ENCODE measurements at regions not wholly inside any gene's neighbourhood (a gene's known extent, or its start where the extent isn't known, plus 50 kb on each side); places are given as distances from the start of the nearest gene placed in this dataset.
A peak's percentile ranks its signal among the peaks of the same experiment; 100 is the strongest.

GRCh38 chr16:60203525-60204124 lies 1469.5 kb upstream of the GOT2 start:
- Histone ChIP-seq H3K4me2 (ENCODE audit: control insufficient read depth, insufficient read depth) (no peak overlapping the region), H3K4me3 (no peak overlapping the region), H3K27me3 (replicated peaks in 1 of 2; ENCODE audit: control insufficient read depth in 2 of 2, insufficient read depth in 2 of 2, low read length in 1 of 2) (no peaks in the 10 kb centered on the region), H2AFZ (ENCODE audit: control insufficient read depth, low read depth, low read length) (no peak overlapping the region), H3K36me3 (ENCODE audit: control insufficient read depth in 2 of 2, insufficient read depth in 2 of 2, low read length in 1 of 2) (no peaks in the 10 kb centered on the region), H3K9ac (ENCODE audit: control insufficient read depth, insufficient read depth, low read length) (no peak overlapping the region), H3K79me2 (ENCODE audit: control insufficient read depth, insufficient read depth, low read length) (no peaks in the 10 kb centered on the region), H3K9me3 (replicated peaks; ENCODE audit: control insufficient read depth, insufficient read depth, low read length) (no peaks in the 10 kb centered on the region), H3K4me1 (ENCODE audit: control insufficient read depth, insufficient read depth, low read length) (no peaks in the 10 kb centered on the region), H3K27ac (ENCODE audit: control insufficient read depth, insufficient read depth) (no peak overlapping the region), H4K20me1 (ENCODE audit: control insufficient read depth, insufficient read depth) (no peaks in the 10 kb centered on the region)
- FAIRE-seq, result no peak
- RAD21 ChIA-PET (ENCODE audit: unreplicated experiment), result interaction anchor here (0.6 to 1.0 kb wide), 2 partner anchors 154 to 1360 kb away, joined by 3 read pairs; no protein-coding TSS in a partner anchor
- in situ Hi-C loops (cut with MboI), result no loop called here
- POLR2A ChIA-PET, result no interaction called here
- intact Hi-C loops (cut with micrococcal nuclease; ENCODE audit: unreplicated experiment), result loop anchor here (5.0 to 10.0 kb wide), 2 partner anchors 1359 to 1391 kb away; no protein-coding TSS in a partner anchor
- SMC1A ChIA-PET (ENCODE audit: uncharacterized antibody, unreplicated experiment), result interaction anchor here (1.3 kb wide), 1 partner anchor 1389 kb away, joined by 4 read pairs; no protein-coding TSS in a partner anchor
- ATAC-seq, result no peak
- TF ChIP-seq NBN (IDR thresholded peaks at IDR 0.05), result no peak
- TF ChIP-seq ZNF274 (IDR thresholded peaks at IDR 0.05; ENCODE audit: insufficient read depth, insufficient read length), result no peak
- no peak for TF ChIP-seq HDAC2 (IDR thresholded peaks at IDR 0.05)
- no peak for TF ChIP-seq RAD21 (IDR thresholded peaks at IDR 0.05; ENCODE audit: insufficient read depth, low read depth, low read length)
- no peak for TF ChIP-seq PRDM15 (CRISPR knock-in tag; IDR thresholded peaks at IDR 0.05)
- TF ChIP-seq ZNF217 (IDR thresholded peaks at IDR 0.05), result no peak
- TF ChIP-seq CUX1 (IDR thresholded peaks at IDR 0.05; ENCODE audit: insufficient replicate concordance, low read depth, low read length), result no peak
- TF ChIP-seq SMC3 (IDR thresholded peaks at IDR 0.05; ENCODE audit: borderline replicate concordance, low read length), result peak; percentile 11; the same call in 1 of the 2 replicates
- peak in 1 of 3 experiments; percentile 20; a peak in 1 of 6 replicates for TF ChIP-seq CTCF (IDR thresholded peaks at IDR 0.05 in 2 of 3, conservative IDR thresholded peaks at IDR 0.05 in 1 of 3; ENCODE audit: control insufficient read depth in 2 of 3, extremely low read depth in 1 of 3, insufficient read depth in 1 of 3, low read depth in 3 of 3, low read length in 3 of 3)
- CTCF ChIA-PET, result interaction anchor here (0.7 to 1.4 kb wide), 3 partner anchors 631 to 1394 kb away, joined by 3 read pairs; no protein-coding TSS in a partner anchor
- no TSS peak for BruUV-seq (replicated peaks)
- no peak for DNase-seq (ENCODE audit: low read depth, low spot score)
- WGBS (ENCODE audit: insufficient coverage, insufficient replicate concordance, low lambda C conversion rate, missing lambda C conversion rate), result 3% methylated on average over 3 of the region's 3 CpGs
